Peyer's patch (tissue), 4 donors: ENCODE measurements at regions not wholly inside any gene's neighbourhood (a gene's known extent, or its start where the extent isn't known, plus 50 kb on each side); places are given as distances from the start of the nearest gene placed in this dataset.

ENCODE experiments used
- DNase-seq, 3 donors: peaks; one replicate each; pipeline ENCODE4 v3.0.0-alpha.2; 2017 to 2019
- H3K27ac ChIP-seq, 4 donors: fragments of 200-600 bp; sonication (generic); one replicate each; pipeline ENCODE4 v1.5.1; 2016 to 2019
- H3K27me3 ChIP-seq, 2 donors: fragments of 200-600 bp; sonication (generic); one replicate each; pipeline ENCODE4 v1.5.1; 2019
- H3K36me3 ChIP-seq, 3 donors: fragments of 200-600 bp; sonication (generic); one replicate each; pipeline ENCODE4 v1.5.1; 2016 to 2019
- H3K4me1 ChIP-seq, 4 donors: fragments of 200-600 bp; sonication (generic); one replicate each; pipeline ENCODE4 v1.5.1; 2016 to 2019
- H3K4me3 ChIP-seq, 4 donors: fragments of 200-600 bp; sonication (generic); 1 replicate in 3 of 4; 2 replicates in 1 of 4; pipeline ENCODE4 v1.5.1; 2016 to 2019; ENCODE audit warnings: mild to moderate bottlenecking in 1 of 4
- H3K9me3 ChIP-seq, 4 donors: fragments of 200-600 bp; sonication (generic); one replicate each; pipeline ENCODE4 v1.5.1; 2016 to 2019; ENCODE audit warnings: mild to moderate bottlenecking in 1 of 4
- POLR2A ChIP-seq, 2 donors: fragments of 450-650 bp; IDR thresholded peaks; one replicate each; pipeline ENCODE4 v1.5.1; 2017; ENCODE audit warnings: antibody characterized with exemption in 2 of 2, mild to moderate bottlenecking in 2 of 2, moderate library complexity in 2 of 2
- TF ChIP-seq, protein P1 (sequence below), 6 experiments: fragments of 450-650 bp in 4 of 6; fragments of 200-600 bp in 2 of 6; sonication (generic) in 1 of 6; IDR thresholded peaks; one replicate each; pipeline ENCODE4 v1.5.1; 2017 to 2019; ENCODE audit warnings: antibody characterized with exemption in 6 of 6, mild to moderate bottlenecking in 3 of 6, moderate library complexity in 1 of 6

DNA sequence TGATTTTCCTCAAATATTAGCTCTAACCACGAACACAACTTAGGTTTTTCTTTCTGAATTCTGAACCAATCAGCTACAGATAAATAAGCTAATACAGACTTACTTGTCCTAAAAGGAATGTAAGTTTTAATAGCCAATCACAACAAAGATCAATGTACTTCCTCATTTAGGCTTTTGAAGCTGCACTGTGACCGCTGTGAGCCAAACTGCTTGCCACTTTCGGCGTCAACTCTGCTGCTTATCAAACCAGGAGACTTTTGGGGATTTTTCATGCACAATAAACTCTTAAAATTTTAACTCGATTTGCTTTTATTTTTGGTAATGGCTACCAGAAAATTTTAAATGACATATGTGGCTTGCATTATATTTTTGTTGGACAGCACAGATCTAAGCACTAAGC is 92.5 kb downstream of the TMPRSS5 start:
- Histone ChIP-seq H3K36me3 (no peaks in the 10 kb centered on the region), H3K27me3 (no peaks in the 10 kb centered on the region), H3K4me1 (no peaks in the 10 kb centered on the region), H3K4me3 (no peak overlapping the region), H3K27ac (no peak overlapping the region), H3K9me3 (no peaks in the 10 kb centered on the region)
- DNase-seq: no peak
- TF ChIP-seq, protein P1, sequence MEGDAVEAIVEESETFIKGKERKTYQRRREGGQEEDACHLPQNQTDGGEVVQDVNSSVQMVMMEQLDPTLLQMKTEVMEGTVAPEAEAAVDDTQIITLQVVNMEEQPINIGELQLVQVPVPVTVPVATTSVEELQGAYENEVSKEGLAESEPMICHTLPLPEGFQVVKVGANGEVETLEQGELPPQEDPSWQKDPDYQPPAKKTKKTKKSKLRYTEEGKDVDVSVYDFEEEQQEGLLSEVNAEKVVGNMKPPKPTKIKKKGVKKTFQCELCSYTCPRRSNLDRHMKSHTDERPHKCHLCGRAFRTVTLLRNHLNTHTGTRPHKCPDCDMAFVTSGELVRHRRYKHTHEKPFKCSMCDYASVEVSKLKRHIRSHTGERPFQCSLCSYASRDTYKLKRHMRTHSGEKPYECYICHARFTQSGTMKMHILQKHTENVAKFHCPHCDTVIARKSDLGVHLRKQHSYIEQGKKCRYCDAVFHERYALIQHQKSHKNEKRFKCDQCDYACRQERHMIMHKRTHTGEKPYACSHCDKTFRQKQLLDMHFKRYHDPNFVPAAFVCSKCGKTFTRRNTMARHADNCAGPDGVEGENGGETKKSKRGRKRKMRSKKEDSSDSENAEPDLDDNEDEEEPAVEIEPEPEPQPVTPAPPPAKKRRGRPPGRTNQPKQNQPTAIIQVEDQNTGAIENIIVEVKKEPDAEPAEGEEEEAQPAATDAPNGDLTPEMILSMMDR (IDR thresholded peaks at IDR 0.05): no peak
- no peak for TF ChIP-seq POLR2A (IDR thresholded peaks at IDR 0.05)

DNA sequence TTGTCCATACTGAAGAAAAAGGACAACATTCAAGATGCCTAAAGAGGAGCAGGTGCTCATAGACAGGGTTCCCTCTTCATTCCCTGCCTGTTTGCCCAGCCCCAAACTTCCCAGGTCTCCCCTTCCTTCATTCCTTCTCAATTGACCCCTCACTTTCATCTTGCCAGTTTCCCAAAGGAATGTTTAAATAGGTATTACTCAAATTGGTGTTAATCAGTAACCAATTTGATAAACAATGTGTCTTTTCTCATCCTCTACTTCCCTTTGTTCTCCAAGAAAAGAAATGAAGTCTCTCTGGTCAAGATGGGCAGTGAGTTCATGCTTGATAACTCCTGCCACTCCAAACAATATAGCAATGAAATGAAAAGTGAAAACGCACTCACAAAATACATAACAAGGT is 101.9 kb downstream of the TMPRSS5 start:
- TF ChIP-seq, protein P1 (IDR thresholded peaks at IDR 0.05): no peak
- TF ChIP-seq POLR2A (IDR thresholded peaks at IDR 0.05): no peak
- Histone ChIP-seq H3K4me3 (no peak overlapping the region), H3K36me3 (no peaks in the 10 kb centered on the region), H3K27ac (no peak overlapping the region), H3K27me3 (no peaks in the 10 kb centered on the region), H3K4me1 (no peaks in the 10 kb centered on the region), H3K9me3 (peaks cover 0 to 8% (median 0%) of the 10 kb centered on the region in 4 donors)
- DNase-seq: no peak

DNA sequence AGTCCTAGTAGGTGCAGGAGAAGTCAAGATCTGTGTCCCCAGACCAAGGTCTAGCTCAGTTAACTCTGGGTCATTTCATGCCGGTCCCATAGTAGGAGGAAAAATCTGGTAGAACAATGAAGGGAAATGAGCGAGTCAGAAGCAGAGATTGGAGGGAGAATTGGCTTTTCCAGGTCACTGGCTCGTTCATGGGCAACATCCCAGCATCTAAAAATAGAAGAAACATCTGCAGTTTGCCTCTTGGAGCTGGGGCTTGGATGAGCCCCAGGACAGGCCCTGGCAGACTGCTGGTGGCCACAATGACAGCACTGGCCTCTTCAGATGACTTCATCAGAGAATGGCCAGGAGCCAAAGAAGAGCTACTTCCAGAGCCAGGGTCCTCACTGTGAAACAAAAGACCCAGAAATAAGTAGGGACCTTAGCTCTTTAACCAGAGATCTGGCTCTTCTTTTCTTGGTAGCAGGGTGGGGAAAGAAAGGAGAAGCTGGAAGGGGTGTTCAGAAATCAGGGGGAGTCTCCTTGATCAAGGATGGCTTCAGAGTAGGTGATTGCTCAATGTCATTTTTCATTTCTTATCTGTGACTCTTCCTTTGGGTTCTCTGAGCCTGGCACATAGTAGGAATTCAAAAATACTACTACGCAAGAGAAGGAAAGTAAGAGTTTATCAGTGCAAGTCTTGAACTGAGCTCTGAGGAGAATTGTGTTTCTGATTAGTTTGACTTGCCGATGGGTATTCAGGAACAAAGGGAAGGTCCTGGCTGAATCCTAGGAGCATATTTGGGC is 102.6 kb downstream of the TMPRSS5 start:
- Histone ChIP-seq H3K27me3 (no peaks in the 10 kb centered on the region), H3K9me3 (peaks cover 0 to 8% (median 0%) of the 10 kb centered on the region in 4 donors), H3K4me1 (no peaks in the 10 kb centered on the region), H3K27ac (no peak overlapping the region), H3K36me3 (no peaks in the 10 kb centered on the region), H3K4me3 (no peak overlapping the region)
- no peak for TF ChIP-seq POLR2A (IDR thresholded peaks at IDR 0.05)
- TF ChIP-seq, protein P1 (IDR thresholded peaks at IDR 0.05): no peak
- DNase-seq: no peak

DNA sequence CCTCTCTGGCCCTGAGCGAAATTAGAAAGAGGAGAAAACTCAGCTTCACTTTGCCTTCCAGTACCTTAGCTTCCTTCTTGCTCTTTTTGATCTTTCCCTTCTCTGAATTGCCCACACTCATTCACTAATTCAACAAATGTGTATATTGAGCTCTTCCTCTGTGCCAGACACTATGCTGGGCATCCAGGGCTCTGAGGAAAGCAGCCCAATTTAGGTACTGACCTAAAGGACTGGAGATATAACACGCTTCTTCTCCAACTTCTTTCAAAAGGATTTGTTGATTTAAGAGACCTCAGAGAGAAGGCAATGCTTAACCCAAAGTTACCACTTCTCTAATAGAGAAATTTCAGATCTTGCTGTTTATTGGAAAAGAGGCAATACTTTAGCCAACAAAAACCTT is 103.6 kb downstream of the TMPRSS5 start:
- TF ChIP-seq, protein P1 (IDR thresholded peaks at IDR 0.05): no peak
- TF ChIP-seq POLR2A (IDR thresholded peaks at IDR 0.05): no peak
- no peaks in the 10 kb centered on the region for H3K27me3 ChIP-seq
- no peak overlapping the region for H3K4me3 ChIP-seq
- H3K27ac ChIP-seq: no peak overlapping the region
- H3K4me1 ChIP-seq: no peaks in the 10 kb centered on the region
- DNase-seq: no peak
- H3K36me3 ChIP-seq: no peaks in the 10 kb centered on the region
- H3K9me3 ChIP-seq: peaks cover 0 to 8% (median 0%) of the 10 kb centered on the region in 4 donors

DNA sequence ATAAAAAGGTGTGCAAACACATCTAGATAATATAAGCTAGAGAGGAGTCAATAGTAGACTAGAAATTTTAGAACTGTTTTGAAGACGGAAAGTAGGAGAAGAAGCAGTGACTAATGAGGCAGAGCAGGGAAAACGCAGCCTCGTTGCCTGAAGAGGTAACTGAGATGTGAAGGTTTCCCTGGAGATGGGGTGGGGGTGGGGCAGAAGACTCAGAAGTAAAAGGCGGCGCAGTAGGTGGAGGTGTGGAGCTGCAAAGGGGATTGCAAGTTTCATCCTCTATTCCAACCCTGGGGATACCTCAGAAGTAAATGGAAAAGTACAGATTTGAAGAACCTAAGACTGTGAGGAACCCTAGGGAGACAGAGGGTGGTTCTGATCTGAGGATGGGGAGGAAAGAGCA is 109.5 kb downstream of the TMPRSS5 start:
- Histone ChIP-seq H3K9me3 (no peaks in the 10 kb centered on the region), H3K4me1 (no peaks in the 10 kb centered on the region), H3K4me3 (no peak overlapping the region), H3K27me3 (no peaks in the 10 kb centered on the region), H3K27ac (no peak overlapping the region), H3K36me3 (no peaks in the 10 kb centered on the region)
- no peak for DNase-seq
- no peak for TF ChIP-seq POLR2A (IDR thresholded peaks at IDR 0.05)
- TF ChIP-seq, protein P1 (IDR thresholded peaks at IDR 0.05): no peak
